ENCODE measurements at regions not wholly inside any gene's neighbourhood (a gene's known extent, or its start where the extent isn't known, plus 50 kb on each side); places are given as distances from the start of the nearest gene placed in this dataset.
A peak's percentile ranks its signal among the peaks of the same experiment; 100 is the strongest.
"Not testable (repeated sequence)": the region's sequence is repeated elsewhere in the genome, so short reads cannot be mapped to it uniquely, and the experiment has no call there.

DNA sequence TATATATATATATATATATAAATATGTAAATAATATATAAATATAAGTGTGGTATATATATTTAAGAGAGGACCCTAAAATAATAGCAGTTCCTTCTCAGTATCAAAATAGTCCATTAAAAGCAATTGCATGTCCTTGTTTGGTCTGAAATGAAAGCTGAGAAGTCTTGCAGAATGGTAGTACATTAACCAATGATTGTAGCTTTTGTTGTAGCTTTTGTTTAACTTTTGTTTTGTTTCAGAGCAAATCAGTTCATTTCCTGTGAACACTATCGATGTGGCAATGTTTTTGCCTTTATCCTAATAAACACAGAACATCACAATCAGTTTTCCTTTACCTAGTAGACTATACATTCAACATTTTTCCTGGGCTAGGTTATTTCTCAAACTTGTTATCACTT, 1256.2 kb upstream of the SPRY2 start:
- no peak for FAIRE-seq

GRCh38 chr13:81596224-81596753, 1255.4 kb upstream of the SPRY2 start:
- no peak for FAIRE-seq

DNA sequence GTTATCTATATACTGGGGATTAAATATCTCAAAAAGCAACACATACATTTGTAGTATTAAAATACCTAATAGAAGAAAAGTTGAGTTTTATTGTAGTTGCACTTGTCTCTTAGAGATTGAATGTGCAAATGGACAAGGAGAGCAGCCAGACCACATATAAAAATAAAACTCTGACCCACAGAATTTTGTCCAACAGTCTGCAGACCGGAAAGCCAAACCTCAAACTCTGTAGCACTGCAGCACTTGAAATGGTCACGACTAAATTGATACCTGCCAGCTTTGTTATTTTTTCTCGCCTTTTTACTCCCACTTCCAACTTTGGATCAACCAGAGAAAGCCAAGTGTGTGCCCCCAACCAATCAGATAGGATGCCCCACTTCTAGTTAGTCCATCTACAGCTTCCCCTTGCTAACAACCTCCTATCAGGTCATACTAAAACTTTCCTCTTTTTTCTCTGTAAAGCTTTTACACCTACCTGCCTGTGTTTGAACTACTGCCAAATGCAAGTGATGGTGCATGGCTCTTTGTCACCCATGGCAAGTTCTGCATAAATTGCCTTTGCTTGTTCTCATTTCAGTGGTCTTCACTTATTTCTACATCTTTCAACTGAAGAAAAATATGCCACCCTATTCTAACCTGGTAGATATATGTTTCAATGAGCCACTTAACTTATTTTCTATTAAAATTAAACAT, 1250.7 kb upstream of the SPRY2 start:
- no peak for FAIRE-seq

- FAIRE-seq = no peak
Observed at GRCh38 chr13:81582381-81582780, 1241.5 kb upstream of the SPRY2 start.

- FAIRE-seq = no peak
Observed at GRCh38 chr13:81577601-81578195, 1236.8 kb upstream of the SPRY2 start.

DNA sequence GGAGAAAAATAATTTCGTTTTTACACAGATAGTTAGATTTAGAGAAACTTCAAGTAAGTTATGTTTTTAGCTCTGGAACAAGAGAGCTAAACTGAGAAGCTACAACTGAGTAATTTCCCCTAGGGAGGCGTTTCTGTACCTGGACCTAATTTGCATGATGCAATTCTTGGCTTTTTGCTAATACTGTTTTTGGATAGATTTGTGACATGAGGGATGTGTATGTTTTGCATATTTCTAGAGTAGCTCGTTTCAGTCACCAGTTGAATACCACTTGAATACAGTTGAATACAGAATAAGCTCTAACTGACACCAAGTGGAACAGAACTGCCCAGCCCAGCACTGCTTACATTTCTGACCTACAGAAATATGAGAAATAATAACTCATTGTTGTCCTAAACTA, 1227.9 kb upstream of the SPRY2 start:
- no peak for FAIRE-seq

GRCh38 chr13:81565849-81566248, 1224.9 kb upstream of the SPRY2 start:
- FAIRE-seq = no peak

DNA sequence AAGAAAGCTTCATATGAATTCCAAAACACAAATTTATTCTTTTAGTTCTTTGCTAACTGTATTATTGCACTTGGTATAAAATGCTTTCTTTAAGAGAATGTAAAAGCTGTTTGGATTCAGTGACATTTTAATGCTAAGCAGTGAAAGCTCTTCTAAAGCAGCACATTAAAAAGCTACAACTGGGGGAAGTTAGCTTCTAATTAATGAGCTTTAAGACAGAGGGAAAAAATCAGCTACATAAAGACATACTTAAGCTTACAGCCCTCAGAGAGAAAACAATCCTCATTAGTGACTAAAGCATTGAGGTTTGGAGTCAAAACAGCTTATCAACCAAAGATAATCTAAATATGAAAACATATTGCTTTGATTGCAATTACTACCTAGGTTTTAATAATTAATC, 1222.2 kb upstream of the SPRY2 start:
- FAIRE-seq = no peak

GRCh38 chr13:81562598-81562997, 1221.7 kb upstream of the SPRY2 start:
- FAIRE-seq = no peak

DNA sequence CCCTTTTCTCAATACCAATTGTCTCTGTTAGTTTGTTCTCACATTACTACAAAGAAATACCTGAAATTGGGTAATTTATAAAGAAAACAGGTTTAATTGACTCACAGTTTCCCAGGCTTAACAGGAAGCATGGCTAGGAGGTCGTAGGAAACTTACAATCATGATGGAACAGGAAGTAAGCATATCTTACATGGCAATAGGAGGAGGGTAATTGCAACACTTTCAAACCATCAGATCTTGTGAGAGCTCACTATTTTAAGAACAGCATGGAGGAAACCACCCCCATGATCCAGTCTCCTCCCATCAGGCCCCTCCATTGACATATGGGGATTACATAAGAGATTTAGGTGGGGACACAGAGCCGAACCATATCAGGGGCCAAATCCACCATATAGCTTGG, 1210.1 kb upstream of the SPRY2 start:
- no peak for FAIRE-seq

GRCh38 chr13:81546294-81546693, 1205.4 kb upstream of the SPRY2 start:
- FAIRE-seq = not testable (repeated sequence)

DNA sequence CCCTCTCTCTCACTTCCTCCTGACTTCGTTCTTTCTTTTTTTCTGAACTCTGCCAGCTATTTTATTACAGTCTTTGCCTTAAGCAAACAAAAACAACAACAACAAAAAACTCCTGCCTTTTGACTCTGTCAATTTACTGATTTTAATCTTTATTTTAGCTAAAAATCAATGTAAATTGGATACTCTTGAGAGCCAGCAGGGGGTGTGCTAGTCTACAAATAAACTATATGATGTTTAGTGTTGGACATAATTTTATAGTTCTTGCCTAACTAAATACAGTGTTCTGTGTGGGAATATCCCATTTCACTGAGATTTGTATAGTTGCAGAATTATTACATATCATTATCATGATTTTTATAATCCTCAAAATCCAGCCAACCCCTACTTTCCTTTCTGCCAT, 1199.9 kb upstream of the SPRY2 start:
- FAIRE-seq = no peak

DNA sequence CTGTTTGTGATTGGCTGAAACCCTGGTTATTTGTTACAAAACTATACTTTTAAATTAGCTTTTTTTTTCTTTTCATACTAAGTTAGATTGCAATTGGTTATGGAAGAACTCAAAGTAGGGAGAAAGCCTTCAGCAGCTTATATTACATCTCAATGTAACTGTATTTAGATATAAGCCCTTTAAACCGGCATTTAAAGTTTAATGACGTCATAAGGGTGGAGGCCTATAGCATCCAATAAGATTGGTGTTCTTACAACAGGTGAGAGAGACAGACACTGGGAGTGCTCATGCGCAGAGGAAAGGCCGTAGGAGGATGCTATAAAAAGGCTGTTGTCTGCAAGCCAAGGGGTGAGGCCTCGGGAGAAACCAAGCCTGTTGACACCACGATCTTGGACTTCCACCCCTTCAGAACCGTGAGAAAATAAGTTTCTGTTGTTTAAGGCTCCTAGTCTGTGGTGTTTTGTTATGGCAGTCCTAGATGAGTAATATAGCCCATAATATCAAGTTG, 1198.8 kb upstream of the SPRY2 start:
- FAIRE-seq = no peak

GRCh38 chr13:81498969-81499368, 1158.0 kb upstream of the SPRY2 start:
- FAIRE-seq = no peak

GRCh38 chr13:81493144-81493543, 1152.2 kb upstream of the SPRY2 start:
- FAIRE-seq = no peak

DNA sequence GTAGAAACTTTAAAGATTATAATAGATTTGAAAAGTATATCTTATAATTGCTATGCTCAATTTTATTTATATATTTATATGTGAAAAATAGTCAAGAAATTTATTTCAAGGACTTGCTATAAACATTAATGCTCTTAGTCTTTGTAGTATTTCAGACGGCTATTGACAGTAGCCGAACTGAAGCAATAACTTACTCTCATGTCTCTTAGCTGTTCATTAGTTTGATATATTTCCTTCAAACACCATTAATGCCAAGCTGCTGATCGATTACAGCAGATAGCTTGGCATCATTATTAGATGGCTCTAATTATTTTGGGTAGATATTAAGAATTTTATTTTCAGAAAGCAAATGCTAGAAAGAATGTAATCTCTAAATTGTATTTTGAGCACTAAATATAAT, 1151.5 kb upstream of the SPRY2 start:
- no peak for FAIRE-seq

DNA sequence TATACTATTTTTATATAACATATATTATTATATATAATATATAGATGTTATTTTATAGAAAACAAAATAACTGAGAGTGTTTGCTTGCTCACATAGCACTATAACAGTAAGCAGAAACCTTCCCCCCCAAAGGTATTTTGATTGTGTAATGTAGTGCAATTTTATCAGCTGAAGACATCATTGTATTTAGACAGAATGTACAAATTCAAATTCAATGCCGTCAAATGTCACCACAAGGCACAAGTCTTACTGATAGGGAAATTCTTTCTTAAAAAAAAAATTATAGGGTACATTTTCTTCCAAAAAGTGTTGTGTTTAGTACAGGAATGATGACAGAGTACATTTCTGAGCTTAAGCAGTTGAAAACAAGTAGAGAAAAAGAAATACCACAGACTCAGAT, 1147.1 kb upstream of the SPRY2 start:
- peak; percentile 11 for FAIRE-seq

GRCh38 chr13:81487151-81487550, 1146.2 kb upstream of the SPRY2 start:
- FAIRE-seq = no peak

GRCh38 chr13:81480634-81481033, 1139.7 kb upstream of the SPRY2 start:
- no peak for FAIRE-seq

- no peak for FAIRE-seq
Observed at GRCh38 chr13:81473366-81473899, 1132.5 kb upstream of the SPRY2 start.

DNA sequence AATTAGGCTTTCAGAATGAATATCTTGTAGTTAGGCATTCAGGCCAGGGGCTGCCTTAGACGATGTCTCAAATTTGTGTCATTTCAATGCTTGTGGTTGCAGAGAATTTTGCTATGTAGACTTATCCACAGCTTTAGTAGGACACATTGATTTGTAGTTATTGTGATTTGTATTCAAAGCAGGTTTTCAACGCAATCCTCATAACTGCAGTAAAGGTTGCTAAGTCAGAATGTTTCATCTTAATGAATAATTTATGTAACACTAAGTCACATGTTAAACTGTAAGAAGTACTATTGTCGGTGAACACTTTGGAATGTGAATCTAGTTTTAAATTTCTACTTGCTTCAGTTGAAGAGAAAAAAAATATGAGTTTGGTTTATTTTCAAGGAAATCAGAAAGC, 1117.2 kb upstream of the SPRY2 start:
- no peak for FAIRE-seq

DNA sequence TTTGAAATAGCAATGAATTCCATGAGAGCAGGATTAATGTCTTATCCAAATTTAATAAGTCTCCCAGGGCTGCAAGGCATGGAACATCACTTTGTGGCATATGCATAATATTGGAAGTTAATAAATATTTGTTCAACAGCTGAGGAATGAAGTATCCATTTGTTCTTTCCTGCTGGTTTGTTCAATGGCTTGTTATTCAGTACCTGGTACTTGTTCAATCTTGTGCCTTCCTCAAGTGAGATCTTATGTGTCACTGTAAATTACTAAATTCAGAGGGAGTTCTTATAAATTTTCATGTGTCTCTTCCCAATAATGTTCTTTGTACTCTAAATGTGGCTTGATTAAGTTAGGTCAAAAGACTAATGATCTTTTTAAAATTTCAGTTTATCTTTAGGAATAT, 1105.5 kb upstream of the SPRY2 start:
- no peak for FAIRE-seq

DNA sequence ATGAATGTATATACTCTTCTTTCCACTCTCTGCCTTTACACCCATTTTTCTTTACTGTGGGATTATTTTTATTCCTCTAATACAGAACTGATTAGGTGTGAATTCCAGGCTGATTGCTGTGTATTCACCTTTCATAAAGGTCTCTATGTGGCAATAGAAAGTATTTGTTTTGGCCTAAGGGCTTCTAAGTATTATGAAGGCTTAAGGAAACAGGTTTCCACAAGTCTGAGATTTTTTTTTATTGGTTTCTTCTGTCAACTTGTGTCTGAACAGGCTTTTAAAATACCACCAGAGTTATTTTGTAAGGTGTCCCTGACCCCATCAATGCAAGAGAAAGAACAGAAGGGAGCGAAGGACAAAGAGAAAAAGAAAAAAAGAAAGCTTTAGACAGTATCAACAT, 1102.0 kb upstream of the SPRY2 start:
- FAIRE-seq = no peak

GRCh38 chr13:81425286-81425685, 1084.4 kb upstream of the SPRY2 start:
- no peak for FAIRE-seq

Data from A204.1 (cell line).